Suppressor macrophage treated with lipopolysaccharide for 4 hours (primary cell): ENCODE measurements at regions not wholly inside any gene's neighbourhood (a gene's known extent, or its start where the extent isn't known, plus 50 kb on each side); places are given as distances from the start of the nearest gene placed in this dataset.

Source experiments
- DNase-seq: peaks from one replicate; pipeline ENCODE4 v3.0.0-alpha.2; 2020

DNA sequence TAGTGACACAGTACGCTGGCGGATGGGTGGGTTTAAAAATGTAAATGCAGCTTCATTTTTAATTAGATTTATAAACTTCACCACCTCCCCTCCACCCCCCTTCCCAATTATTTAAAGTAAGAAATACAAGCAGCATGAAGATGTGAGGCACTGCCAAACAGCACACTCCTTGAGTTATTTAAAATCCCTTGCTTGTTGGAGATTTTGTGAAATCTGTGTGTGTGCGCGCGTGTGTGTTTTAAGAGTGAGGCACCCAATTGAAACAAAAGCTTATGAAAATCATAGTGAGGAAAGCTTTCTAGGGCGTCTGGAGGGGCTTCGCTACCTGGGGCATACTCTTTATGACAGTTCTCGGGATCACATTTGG lies 219.6 kb upstream of the IRX3 start:
- DNase-seq = no peak

DNA sequence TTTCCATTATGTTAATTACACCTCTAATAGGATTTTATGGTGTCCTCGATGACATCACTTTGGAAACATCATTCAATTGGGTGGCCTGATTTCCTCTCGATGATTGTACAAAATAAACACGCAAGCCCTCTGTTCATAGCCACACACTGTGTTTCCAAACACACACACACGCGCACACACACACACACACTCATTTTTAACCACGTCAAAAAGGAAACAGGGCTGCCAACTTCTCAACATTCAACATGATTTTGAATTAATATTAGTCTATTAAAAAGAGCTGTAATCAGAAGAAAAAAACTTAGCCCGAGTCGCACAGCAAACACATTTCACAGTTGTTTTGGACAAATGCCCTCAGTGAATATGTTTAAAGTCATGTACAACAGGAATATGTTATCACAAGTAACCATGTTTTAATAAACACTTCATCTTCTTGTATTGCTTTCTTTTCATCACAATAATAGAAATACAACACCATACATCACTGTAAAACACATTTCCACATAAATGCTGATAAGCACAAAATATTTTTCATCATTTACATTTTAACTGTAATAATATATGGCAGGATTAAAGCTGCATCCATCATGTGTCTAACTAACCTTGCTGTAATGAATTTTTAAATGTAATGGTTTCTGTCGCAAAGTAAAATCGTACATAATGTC lies 219.1 kb upstream of the IRX3 start:
- DNase-seq = no peak

DNA sequence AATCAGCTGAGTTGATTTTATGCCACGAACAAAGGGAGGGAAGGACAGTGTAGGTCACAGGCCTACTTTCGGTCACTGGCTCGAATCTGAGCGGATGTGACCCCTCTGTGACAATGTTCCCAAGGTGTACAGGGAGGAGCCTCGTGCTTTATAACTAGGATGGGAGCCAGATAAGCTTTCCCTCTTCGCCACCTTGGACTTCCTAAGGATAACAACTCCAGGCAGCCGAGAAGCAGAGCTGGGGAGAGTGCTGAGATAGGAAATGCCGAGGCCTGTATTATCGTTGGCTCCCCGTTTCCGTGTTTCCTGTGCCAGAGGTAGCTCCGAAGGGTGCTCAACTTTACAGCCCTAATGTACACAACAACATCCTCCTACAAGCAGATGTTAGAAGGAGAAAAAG lies 217.8 kb upstream of the IRX3 start:
- DNase-seq = no peak

DNA sequence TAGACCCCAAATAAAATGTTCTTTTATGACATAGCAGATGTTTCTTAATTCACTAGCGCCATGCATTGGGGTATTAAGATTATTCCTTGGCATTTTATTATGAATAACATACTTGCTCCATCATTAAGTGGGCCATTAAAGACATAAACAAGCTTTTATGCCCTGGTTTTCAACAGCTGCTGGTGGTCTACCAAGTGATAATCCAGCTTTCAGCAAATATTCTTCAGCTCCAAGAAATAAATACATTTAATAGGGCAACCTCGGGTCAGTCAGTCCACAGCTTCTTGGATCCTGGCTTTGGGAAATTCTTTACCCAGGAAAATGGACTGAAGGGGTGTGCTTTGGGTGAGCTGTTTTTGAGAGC lies 217.3 kb upstream of the IRX3 start:
- no peak for DNase-seq

DNA sequence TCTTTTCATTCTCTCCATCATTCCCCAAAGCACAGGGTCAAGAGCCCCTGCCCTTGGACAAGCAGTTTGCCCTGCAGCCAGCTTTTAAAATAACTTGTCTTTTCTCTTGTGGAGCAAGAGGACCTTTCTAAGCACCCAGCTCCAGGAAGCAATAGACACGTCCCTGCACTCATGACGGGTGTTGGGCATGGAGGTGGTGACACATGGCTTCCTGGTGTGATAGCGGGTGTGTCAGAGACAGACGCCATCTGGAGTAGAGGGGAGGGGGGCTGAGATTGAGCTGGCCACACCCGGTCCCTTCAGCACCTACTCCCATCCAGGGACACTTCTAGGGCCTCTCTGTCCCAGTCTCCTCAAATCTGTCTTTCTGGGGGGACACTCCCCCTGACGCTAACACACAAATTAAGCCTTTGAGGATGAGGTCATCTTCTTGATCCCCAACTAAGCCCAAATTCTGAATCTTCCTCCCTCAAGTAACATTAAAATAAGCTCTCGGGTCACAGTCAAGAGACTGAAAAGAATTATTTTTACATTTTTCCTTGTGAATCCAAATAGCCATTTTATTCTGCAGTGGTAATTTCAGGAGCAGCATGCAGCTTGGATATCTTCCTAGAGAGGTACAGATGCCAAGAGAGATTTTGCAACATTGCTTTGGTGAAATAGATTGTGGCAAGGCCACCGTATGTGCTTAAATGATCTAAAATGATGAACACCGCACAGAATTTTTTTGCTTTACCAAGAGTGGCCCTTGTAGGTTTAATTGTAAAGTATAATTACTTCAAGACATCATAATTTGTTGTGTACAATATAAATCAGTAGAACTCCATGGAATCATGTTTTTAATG lies 216.6 kb upstream of the IRX3 start:
- no peak for DNase-seq

DNA sequence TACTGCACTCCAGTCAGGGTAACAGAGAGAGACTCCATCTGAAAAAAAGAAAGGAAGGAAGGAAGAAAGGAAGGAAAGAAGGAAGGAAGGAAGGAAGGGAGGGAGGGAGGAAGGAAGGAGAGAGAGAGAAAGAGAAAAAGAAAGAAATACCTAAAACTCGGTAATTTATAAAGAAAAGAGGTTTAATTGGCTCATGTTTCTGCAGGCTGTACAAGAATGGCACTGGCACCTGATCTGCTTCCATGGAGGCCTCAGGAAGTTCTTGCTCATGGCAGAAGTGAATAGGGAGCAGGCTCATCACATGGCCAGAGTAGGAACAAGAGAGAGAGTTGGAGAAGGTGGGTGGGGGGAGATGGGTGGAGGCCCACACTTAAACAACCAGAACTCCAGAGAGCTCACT lies 215.2 kb upstream of the IRX3 start:
- no peak for DNase-seq

DNA sequence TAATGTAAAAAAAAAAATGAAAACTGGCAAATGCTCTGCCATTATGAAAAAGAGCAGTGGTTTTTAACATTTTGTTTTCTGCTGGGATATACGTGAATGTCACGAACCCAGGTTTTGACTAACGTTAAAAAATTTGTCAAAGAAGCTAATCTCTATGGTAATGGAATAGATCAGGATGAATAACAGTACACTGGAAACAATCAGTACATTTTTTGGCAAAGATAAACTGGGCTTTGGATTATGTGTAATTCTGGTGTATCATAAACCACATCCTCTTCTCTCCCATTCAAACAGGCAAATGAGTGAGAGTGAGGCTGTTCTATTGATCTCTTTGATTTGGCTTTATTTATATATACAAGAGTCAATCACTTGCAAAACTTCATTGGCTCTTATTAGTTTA lies 207.0 kb upstream of the IRX3 start:
- DNase-seq = no peak

DNA sequence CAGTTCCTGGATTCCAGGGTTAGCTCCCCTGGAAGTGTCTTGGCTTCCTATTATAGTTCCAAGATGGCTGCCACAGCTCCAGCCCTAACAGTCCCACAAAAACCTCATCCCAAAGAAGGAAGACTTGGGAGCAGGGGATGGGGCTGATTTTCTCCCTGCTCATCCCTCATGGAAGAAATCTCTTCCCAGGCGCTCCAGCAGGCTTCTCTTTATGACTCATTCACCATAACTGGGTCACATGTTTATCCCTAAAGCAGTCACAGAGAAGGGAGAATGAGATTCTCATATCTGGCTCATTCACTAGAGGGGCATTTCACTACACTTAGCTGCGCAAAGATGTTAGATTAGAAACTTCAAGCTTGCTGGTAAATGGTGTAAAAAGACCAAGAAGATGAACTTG lies 206.5 kb upstream of the IRX3 start:
- DNase-seq = no peak

DNA sequence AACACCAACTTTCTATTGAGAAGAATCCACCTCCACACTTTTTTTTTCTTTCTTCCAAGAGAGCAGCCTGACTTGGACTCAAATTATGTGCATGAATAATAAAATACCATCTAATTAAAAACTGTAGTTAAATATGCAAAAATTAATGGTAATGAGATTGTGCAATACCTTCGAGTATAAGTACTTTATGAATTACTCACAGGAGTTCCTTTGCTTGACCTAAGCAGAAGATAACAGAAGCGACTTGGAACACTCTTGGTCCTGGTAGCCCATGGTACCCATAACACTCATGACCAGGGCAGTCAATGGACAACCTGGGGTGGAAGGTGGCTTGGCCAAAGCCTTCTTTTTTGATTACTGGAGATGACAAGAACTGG lies 203.5 kb upstream of the IRX3 start:
- DNase-seq = no peak

DNA sequence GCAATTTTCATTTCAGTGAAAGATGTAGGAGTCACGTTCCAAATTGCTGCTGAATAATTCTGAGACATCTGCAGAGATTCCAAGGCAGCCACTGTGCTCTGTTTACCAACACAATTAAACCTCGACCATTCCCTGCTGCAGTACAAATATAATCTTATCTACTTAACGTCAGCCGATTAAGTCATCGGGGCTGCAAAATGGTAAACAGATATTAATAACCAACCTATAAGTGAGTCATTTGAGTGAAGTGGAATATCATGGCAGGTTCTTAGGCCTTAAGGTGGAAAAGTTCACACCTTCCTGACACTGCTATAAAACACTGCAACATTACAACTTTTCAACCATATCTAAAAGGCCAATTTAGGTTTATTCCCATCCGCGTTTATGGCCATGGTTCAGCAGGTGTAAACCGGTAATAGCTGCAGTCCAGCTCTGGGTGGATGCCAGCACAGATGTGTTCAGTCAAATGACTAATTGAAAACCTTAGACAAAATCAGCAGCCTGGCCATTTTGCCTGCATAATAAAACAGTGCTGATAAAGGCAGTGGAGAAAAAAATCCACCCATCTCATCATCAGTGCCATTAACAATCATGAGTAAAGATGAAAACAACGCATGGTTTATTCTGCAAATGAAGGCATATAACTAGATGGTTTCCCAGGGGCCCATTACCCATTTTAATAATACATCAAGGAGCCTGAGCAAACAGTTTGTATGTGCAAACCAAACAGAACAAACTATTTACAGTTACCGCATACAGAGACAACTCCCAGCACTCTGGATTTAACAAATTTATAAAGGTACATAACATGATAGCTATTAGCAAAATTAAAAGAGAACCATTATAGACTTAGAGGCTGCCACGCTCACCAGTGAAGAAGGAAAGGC lies 202.9 kb upstream of the IRX3 start:
- no peak for DNase-seq

DNA sequence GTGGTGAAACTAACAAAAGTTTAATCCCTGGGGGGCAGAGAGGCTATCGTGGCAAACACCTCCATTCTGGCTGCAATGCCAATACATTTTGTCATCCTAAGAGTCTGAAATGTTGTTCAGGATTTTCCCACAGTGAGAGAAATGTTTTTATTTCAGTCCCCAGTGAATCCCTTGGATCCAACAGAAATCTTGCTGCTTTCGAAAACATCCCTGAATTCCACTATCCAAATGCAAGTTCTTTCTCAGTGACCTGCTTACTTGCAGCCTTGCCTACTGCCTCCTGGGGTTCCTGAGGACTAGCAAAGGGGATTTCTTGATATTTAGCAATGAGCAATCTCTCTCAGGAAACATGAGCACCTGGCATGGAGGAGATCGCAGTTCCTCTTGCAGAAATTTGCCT lies 202.1 kb upstream of the IRX3 start:
- DNase-seq = no peak

DNA sequence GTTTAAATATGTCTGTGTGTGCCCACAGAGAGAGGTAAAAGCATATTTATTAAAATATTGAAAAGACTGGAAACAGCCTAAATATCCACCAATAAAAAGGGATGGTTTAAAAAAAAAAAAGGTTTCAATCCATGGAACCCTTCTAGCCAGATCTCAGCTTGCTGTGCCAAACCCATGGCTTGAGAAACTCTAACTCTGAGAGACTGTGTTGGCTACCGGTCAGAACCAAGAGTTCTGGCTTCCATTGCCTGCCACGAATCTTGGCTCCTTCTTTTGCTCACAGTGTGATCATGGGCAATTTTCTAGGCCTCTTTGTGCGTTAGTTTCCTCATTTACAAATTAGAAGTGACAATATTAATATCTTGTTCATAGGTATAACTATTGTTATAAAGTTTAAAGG lies 201.3 kb upstream of the IRX3 start:
- no peak for DNase-seq

DNA sequence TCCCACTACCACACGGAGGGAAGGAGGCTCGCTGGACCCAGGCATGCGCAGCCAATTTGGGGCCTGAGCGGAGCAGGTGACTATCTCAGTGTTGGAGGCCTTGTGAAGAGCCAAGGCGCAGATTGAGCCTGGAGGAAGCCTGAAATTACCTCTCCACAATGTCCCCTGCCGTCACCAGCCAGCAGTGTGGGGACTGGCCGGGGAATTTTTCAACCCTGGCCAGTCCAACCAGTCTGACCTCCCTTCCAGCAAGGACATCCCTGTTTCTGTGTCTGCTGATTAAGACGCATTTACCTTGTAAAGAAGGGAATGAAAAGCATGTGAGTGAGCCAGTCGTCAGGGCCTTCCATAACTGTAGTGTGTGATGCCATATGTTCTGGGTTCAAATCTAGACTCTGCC lies 198.1 kb upstream of the IRX3 start:
- no peak for DNase-seq

DNA sequence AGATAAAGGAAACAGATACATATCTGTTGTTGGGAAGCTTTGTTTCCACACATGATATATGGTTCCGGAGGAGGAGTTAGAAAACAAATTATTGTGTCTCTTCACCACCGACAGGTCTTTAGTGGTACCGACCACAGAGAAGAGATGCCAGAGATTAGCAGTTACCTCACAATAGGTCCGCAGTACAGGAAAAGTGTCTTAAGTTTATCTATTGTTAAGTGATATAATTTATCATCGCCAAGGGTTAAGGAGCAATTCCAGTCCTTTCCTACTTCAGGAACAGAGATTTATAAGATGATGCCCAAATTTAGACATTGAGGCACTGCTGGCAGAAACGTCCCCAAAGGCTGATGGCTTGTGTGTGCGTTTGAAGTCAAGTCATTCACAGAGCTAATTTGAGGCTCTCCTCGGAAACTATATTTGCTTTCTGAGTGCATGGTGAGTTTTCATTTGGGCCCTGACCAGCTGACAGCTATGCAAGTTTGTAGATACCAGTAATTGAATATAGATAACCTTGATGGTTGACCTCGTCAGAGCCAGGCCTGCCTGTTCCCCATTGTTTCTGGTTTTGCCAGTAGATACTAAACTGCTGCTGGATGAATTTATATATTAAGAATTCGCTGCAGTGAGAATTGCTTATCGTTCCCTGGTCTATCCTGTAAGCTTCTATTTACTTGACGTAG lies 196.4 kb upstream of the IRX3 start:
- DNase-seq = no peak

DNA sequence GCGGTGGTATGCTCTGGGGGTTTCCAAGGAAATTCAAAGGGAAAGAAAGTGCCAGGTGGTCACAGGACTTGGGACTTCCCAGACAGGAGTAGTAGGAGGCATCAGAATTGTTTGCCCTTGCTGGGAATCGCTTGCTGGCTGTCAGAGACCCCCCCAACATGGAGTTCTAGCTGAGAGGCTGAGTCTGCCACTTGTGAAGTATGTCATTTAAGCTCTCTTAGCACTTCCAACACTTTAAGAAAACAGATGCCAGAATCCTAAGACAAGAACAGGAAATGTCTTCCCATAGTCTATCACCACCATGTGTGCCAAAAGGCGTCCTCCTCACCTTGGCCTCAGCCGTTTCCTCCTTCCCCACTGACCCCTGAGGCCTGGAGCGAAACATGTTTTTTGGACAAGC lies 193.8 kb upstream of the IRX3 start:
- no peak for DNase-seq

DNA sequence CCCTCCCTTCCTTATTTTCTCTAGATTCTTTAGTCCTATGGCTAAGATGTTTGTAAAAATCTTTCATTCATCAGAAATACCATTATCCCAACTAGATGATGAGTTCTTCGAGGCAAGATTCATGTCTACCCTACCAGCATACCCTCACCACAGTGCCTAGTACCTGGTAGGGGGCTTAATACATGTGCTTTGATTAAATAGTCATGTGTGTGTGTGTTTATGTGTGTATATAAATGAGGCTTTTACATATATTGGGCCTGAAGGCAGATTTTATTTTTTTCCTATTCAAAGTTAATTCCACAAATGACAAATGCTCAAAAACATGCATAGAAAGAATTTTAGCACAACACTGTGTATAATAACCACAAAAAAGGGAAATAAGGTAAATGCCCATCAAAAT lies 193.0 kb upstream of the IRX3 start:
- no peak for DNase-seq

DNA sequence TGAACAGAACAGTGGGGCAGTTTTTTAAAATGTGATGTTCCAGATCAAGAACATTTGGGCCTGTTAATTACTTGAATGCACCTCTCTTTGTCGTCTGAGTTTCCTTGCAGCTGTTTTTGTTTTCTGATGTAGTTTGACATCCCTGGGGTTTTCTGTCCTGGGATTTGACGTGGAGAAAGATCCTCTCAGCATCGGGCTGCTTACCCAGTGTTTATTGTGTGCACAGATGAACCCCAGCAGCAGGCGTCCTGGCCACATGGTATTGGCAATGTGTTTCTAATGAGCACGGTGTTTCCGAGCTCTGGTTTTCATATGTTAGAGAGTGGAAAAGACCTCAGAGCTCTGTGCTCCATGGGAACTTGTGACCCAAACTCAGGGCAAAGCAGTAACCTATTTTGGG lies 191.1 kb upstream of the IRX3 start:
- no peak for DNase-seq

DNA sequence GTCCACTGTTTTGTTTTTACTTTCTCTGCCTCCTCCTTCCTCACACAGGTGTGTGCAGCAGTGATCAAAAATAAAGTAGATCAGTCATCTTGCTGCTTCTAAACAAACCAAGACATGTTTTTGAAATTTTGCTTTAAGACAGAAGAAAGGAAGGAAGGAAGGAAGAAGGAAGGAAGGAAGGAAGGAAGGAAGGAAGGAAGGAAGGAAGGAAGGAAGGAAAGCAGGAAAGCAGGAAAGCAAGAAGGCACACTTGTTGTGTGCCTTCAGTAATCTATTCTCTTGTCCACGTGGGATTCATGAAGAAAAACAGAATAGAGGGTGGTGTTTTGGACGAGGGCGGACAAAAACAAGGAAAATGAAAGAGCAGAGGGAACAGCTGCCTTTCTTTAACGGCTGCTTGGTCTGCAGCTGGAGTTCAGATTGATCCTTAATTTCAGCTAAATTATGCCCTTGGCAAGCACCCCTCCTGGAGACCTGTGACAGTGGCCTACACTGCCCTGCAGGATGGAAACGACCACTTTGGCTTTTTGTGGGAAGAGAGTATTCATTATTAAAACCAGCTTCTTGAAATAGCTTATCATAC lies 188.5 kb upstream of the IRX3 start:
- DNase-seq = no peak

DNA sequence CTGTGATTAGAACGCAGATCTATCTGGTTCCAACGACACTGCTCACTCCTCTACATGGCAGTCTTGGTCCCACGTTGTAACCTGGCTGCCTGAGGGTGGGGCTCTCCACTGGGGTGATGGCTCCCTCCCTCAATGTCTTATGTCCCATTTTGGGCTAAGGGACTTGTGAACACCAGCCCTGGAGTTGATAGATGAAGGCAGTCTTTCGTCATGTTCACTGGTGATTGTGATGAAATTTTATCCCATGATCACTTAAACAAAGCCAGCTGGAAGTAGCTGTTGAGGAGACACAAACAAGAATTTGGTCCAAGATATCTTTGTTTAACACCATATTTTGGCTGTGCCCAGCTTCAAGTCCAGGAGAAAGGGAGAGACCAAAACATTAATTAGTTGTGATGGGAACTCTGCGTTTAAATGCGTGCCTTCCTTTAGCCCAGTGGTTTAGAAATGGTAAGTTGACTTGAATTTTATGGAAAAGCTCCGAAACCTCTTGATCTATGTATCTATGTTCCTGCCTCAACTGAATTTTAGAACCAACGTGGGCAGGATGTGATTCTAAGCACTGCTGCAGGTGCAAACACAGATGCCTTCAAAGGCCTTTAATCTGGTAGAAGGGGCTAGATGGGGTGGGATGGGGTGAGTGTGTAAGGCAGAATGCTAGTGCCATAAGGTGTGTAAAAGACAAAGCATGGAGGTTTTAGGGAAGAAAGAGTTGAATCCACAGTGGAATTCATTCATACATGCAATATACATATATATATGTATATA lies 186.8 kb upstream of the IRX3 start:
- DNase-seq = no peak

DNA sequence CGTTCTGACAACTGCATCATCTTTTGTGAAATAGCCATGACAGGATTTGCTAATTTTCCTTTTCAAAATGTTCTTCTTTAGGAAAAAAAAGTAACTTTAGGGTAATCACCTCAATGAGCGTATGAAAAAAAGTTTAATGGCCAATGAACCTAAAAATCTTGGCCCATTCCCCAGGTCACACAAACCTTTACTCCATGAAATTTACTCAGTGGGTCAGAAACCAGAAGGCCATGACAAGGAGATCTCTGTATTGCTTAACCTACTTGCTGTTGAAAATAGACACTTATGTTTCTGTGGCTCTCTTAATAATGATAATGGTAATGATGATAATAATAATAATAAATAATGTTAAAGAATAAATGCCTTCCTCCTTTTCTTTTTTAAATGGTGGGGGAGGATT lies 180.8 kb upstream of the IRX3 start:
- DNase-seq = no peak

DNA sequence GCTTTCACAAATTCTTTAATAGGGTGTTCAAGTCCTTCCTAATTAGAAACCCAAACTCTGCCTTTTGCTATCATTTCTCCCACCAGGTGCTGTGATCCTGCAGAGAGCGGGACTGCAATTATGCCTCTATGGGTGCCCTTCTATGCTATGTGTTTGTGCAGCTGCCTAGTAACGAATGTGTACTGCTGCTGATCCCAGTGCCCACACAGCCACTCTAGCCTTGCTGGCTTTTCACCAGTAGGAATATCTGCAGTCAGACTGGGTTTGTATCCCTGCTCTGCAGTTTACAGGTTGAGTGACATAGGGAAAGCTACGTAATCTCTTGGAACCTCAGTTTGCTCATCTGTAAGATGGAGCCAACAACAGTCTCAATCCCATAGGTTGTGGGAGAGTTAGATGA lies 179.6 kb upstream of the IRX3 start:
- no peak for DNase-seq

DNA sequence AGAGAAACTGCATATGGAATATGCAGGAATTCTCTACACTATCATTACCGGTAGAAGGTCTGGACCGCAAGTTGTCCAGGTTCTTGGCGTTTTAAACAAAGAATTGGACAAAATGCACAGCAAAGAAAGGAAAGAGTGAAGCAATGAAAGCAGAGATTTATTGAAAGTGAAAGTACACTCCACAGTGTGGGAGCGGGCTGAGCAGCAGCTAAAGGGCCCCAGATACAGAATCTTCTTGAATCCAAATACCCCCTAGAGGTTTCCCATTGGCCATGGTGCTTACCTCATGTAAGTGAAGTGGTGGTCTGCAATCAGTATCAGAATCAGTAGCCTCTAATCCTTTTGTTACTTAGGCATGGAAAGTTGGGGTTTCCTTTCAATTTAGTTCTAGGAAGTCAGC lies 178.5 kb upstream of the IRX3 start:
- no peak for DNase-seq
